DND-41 (cell line): ENCODE measurements at regions not wholly inside any gene's neighbourhood (a gene's known extent, or its start where the extent isn't known, plus 50 kb on each side); places are given as distances from the start of the nearest gene placed in this dataset.

Source experiments
- CTCF ChIP-seq: IDR thresholded peaks from 2 replicates; pipeline ENCODE4 v1.5.1; 2012; ENCODE audit warnings: borderline replicate concordance, low read length, moderate library complexity, mild to moderate bottlenecking; ENCODE audit not compliant: poor library complexity, severe bottlenecking; ENCODE audit errors: extremely low read depth
- EZH2 ChIP-seq: IDR thresholded peaks from 3 replicates; pipeline ENCODE4 v1.6.1; 2012; ENCODE audit warnings: borderline replicate concordance, low read depth, mild to moderate bottlenecking, moderate library complexity, low read length, inconsistent platforms; ENCODE audit not compliant: severe bottlenecking

DNA sequence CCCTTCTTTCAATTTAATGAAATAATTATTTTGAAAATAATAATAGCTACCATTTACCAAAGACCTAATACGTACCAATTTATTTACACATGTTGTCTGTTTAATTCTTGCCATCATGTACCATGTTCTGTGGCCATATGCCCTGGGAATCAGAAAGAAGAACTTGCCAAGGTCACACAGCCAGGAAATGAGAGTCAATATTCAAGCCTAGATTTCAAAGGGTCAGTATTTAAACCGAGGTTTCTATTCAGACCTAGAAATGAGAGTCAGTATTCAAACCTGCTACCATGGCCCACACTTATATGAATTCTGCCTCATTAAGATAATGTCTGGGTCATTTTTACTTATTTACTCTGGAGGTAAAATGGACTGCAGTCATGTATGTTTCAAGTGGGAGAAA is 103.6 kb upstream of the TBL1XR1 start:
- TF ChIP-seq CTCF (no peak), EZH2 (no peak)
